ENCODE measurements at regions not wholly inside any gene's neighbourhood (a gene's known extent, or its start where the extent isn't known, plus 50 kb on each side); places are given as distances from the start of the nearest gene placed in this dataset.

DNA sequence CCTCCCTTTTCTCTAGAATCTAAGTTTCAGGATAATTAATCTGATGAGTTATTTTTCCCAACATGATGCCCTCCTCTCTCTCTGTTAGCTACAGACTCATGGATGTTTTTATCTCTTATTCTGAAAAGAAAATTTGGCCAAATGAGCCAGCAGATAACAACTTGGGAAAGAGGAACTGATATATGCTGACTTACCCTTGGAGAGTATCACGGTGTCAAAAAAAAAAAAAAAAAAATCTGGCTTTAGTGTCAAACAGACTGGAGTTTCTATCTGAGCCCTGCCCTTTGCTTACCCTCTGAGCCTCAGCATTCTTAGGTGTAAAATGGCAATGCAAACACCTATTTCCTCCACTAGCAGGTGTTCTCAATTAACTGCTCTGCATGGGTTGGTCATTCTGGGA, 190.4 kb downstream of the AHR start:
- TF ChIP-seq CTCF (IDR thresholded peaks at IDR 0.05) (no peak), POLR2A (IDR thresholded peaks at IDR 0.05) (no peak), POLR2AphosphoS5 (IDR thresholded peaks at IDR 0.05) (no peak)

Data from breast epithelium (tissue), 3 donors.